Neutrophil (primary cell): ENCODE measurements at regions not wholly inside any gene's neighbourhood (a gene's known extent, or its start where the extent isn't known, plus 50 kb on each side); places are given as distances from the start of the nearest gene placed in this dataset.

Source experiments
- H3K27ac ChIP-seq: fragments of 200-600 bp; sonication (generic); 2 replicates; pipeline ENCODE4 v1.5.1; 2016; ENCODE audit warnings: mild to moderate bottlenecking, moderate library complexity
- H3K27me3 ChIP-seq: fragments of 200-600 bp; sonication (generic); 2 replicates; pipeline ENCODE4 v1.6.0; 2016; ENCODE audit warnings: mild to moderate bottlenecking
- H3K36me3 ChIP-seq: fragments of 200-600 bp; sonication (generic); 2 replicates; pipeline ENCODE4 v1.5.1; 2017
- H3K4me1 ChIP-seq, 2 experiments: fragments of 200-600 bp in 1 of 2; sonication (generic) in 1 of 2; 1 replicate in 1 of 2; 2 replicates in 1 of 2; pipeline versions ENCODE4 v1.5.1 to v1.6.1; 2013 to 2016; ENCODE audit warnings: low read depth in 1 of 2, low read length in 1 of 2, mild to moderate bottlenecking in 1 of 2, moderate library complexity in 1 of 2; ENCODE audit not compliant: control insufficient read depth in 1 of 2, insufficient read depth in 1 of 2
- H3K4me3 ChIP-seq, 2 experiments: fragments of 200-600 bp in 1 of 2; sonication (generic) in 1 of 2; 1 replicate in 1 of 2; 2 replicates in 1 of 2; pipeline ENCODE4 v1.5.1; 2013 to 2016; ENCODE audit warnings: low read depth in 1 of 2, low read length in 1 of 2, mild to moderate bottlenecking in 1 of 2, moderate library complexity in 1 of 2
- H3K9me3 ChIP-seq: fragments of 200-600 bp; sonication (generic); 2 replicates; pipeline ENCODE4 v1.5.1; 2016
- TF ChIP-seq, protein P1 (sequence below): fragments of 200-600 bp; sonication (generic); IDR thresholded peaks from 2 replicates; pipeline ENCODE4 v1.5.1; 2016; ENCODE audit warnings: antibody characterized with exemption

DNA sequence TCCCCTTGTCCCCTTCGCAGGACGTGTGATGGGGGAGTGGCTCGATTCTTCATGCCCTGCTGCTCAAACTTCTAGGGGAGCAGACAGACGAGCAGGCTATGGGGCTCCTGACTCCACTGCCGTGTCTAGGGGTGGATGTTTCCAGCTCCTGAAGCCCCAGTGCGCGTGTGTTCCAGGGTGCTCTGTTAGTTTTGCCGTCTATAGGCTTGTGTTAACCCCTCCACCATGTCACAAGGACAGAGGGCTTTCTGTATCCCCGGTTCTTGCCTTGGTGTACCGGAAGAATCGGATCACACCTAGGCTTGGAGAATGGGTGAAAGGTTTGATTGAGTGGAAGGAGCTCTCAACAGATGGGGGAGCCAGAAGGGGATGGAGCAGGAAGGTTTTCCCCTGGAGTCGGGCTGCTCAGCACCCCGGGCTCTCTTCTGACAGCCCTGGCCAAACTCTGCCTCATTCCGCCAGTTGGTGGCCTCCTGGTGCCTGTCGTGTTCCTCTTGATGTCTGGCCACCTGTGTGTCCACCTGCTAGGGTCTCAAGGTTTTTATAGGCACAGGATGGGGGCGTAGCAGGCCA is 810.7 kb downstream of the BRD1 start:
- H3K27me3 ChIP-seq: no peaks in the 10 kb centered on the region
- H3K9me3 ChIP-seq: no peaks in the 10 kb centered on the region
- H3K36me3 ChIP-seq: no peaks in the 10 kb centered on the region
- H3K4me3 ChIP-seq: no peak overlapping the region
- TF ChIP-seq, protein P1, sequence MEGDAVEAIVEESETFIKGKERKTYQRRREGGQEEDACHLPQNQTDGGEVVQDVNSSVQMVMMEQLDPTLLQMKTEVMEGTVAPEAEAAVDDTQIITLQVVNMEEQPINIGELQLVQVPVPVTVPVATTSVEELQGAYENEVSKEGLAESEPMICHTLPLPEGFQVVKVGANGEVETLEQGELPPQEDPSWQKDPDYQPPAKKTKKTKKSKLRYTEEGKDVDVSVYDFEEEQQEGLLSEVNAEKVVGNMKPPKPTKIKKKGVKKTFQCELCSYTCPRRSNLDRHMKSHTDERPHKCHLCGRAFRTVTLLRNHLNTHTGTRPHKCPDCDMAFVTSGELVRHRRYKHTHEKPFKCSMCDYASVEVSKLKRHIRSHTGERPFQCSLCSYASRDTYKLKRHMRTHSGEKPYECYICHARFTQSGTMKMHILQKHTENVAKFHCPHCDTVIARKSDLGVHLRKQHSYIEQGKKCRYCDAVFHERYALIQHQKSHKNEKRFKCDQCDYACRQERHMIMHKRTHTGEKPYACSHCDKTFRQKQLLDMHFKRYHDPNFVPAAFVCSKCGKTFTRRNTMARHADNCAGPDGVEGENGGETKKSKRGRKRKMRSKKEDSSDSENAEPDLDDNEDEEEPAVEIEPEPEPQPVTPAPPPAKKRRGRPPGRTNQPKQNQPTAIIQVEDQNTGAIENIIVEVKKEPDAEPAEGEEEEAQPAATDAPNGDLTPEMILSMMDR: no peak
- no peaks in the 10 kb centered on the region for H3K4me1 ChIP-seq
- no peak overlapping the region for H3K27ac ChIP-seq

GRCh38 chr22:49015993-49016908 is 811.4 kb downstream of the BRD1 start:
- Histone ChIP-seq H3K9me3 (no peaks in the 10 kb centered on the region), H3K27ac (no peak overlapping the region), H3K4me1 (no peaks in the 10 kb centered on the region), H3K36me3 (no peaks in the 10 kb centered on the region), H3K27me3 (no peaks in the 10 kb centered on the region), H3K4me3 (no peak overlapping the region)
- TF ChIP-seq, protein P1: no peak

GRCh38 chr22:49015459-49015858 is 812.2 kb downstream of the BRD1 start:
- no peaks in the 10 kb centered on the region for H3K36me3 ChIP-seq
- H3K4me3 ChIP-seq: no peak overlapping the region
- H3K9me3 ChIP-seq: no peaks in the 10 kb centered on the region
- no peaks in the 10 kb centered on the region for H3K27me3 ChIP-seq
- no peak overlapping the region for H3K27ac ChIP-seq
- no peaks in the 10 kb centered on the region for H3K4me1 ChIP-seq
- TF ChIP-seq, protein P1: no peak

DNA sequence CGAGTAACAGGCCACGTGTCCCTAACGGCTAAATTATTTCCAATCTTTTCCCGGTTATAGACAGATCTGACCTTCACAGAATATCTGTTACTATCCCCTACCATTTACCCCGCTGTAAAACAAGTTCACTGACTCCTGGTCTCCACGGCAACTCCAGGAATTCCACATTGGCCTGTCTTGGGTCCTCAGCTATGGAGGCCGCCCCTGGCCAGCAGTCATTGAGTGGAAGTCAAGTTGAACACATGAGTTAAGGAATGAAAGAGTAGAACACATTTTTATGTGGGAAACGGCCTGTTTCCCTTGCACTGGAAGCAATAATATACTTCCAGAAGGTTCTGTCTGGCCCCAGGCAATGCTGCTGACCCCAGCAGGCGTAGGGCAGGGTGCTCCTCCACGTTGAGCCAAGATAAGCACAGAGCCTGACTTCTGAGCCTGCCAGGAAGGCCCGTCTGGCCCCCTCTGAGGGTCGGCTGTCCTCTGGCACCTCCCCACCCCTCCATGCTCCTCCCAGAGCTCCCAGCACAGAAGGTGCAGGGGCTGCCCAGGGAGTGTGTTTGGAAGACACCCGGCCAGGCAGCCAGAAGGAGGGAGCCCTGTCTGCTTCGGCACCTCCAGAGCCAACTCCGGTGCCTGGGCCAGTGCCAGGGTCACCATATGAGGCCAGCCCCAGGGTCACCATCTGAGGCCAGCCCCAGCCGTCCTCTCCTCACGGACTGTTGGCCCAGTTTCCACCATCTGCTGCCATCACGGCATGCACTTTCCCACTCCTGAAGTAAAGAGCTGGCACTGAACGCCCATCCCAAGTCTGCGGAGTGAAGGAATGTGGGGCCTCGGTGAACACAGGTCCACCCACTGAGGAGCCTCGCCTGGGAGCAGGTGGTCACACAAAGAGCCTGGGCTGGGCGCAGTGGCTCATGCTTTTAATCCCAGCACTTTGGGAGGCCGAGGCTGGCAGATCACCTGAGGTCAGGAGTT is 813.2 kb downstream of the BRD1 start:
- no peak overlapping the region for H3K27ac ChIP-seq
- H3K4me3 ChIP-seq: no peak overlapping the region

DNA sequence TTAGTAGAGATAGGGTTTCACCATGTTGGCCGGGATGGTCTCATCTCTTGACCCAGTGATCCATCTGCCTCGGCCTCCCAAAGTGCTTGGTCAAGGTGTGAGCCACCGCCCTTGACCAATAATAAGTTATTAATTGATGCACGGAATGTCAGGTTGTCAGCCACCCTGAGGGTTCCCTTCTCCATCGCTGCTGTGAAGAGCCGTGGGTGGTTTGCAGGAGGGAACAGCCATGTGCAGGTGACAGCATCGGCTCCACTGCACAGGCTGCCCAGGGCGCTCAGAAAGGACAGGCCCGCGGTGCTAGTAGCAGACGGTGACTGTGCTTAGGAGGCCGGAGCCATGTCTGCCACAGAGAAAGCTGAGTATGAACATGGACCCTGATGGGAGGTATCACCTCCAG is 814.0 kb downstream of the BRD1 start:
- Histone ChIP-seq H3K4me3 (no peak overlapping the region), H3K27ac (no peak overlapping the region), H3K9me3 (no peaks in the 10 kb centered on the region), H3K27me3 (no peaks in the 10 kb centered on the region), H3K36me3 (no peaks in the 10 kb centered on the region), H3K4me1 (no peaks in the 10 kb centered on the region)
- TF ChIP-seq, protein P1: no peak

More for the DNA sequence above, 813.2 kb downstream of the BRD1 start:
- H3K27me3 ChIP-seq: no peaks in the 10 kb centered on the region
- no peaks in the 10 kb centered on the region for H3K36me3 ChIP-seq
- H3K9me3 ChIP-seq: no peaks in the 10 kb centered on the region
- TF ChIP-seq, protein P1: no peak
- no peaks in the 10 kb centered on the region for H3K4me1 ChIP-seq
